A673 (cell line): ENCODE measurements at regions not wholly inside any gene's neighbourhood (a gene's known extent, or its start where the extent isn't known, plus 50 kb on each side); places are given as distances from the start of the nearest gene placed in this dataset.

ENCODE experiments used
- CTCF ChIP-seq: fragments of 300-800, 200-600 bp; sonication (generic); conservative IDR thresholded peaks from 2 replicates; pipeline ENCODE4 v1.5.1; 2017; ENCODE audit warnings: low read depth, mild to moderate bottlenecking, antibody characterized with exemption, low read length, moderate library complexity, mixed read lengths
- EZH2 ChIP-seq: fragments of 200-600 bp; sonication (generic); IDR thresholded peaks from 2 replicates; pipeline ENCODE4 v1.6.1; 2017; ENCODE audit warnings: borderline replicate concordance, low read depth, mild to moderate bottlenecking, mixed read lengths, antibody characterized with exemption, low read length; ENCODE audit not compliant: poor library complexity, severe bottlenecking

- peak; percentile 86 for TF ChIP-seq CTCF
- no peak for TF ChIP-seq EZH2
Observed at GRCh38 chr15:68875377-68876116, 54.8 kb upstream of the SPESP1 start.
